Hepatic stellate cell (primary cell): ENCODE measurements at regions not wholly inside any gene's neighbourhood (a gene's known extent, or its start where the extent isn't known, plus 50 kb on each side); places are given as distances from the start of the nearest gene placed in this dataset.
A peak's percentile ranks its signal among the peaks of the same experiment; 100 is the strongest.
"Not testable (repeated sequence)": the region's sequence is repeated elsewhere in the genome, so short reads cannot be mapped to it uniquely, and the experiment has no call there.

Source experiments
- DNase-seq: peaks from one replicate; pipeline ENCODE4 v3.0.0; 2011; ENCODE audit warnings: low spot score

DNA sequence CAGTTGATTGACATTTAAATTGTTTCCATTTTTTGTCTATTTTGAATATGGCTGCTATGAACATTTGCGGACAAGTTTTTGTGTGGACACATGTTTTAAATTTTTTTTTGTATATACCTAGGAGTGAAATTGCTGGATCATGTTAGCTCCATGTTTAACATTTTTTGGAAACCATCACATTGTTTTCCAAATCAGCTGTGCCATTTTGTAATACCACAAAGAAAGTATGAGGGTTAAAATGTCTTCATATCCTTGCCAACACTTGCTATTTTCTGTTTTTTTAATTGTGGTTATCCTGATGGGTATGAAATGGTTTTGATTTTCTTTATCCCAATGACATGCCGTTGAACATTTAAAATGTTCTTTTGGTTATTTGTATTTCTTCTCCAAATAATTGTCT lies 52.1 kb downstream of the CARTPT start:
- DNase-seq: no peak

- peak; percentile 32 for DNase-seq
These were observed 59.7 kb downstream of the CARTPT start for GRCh38 chr5:71778678-71779276.

DNA sequence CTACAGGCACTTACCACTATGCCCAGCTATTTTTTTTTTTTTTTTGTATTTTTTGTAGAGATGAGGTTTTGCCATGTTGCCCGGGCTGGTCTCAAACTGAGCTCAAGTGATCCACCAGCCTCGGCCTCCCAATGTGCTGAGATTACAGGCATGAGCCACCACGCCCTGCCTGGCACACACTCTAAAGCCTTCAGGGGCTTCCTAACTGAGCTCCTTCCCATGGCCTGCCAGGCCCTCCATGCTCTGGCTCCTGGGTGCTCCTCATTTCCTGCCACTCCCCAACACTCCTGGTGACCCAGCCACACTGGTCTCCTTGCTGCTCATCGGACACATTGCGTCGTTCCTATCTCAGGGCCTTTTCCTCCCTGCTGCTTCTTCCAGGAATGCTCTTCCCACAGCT lies 61.5 kb downstream of the CARTPT start:
- no peak for DNase-seq

- DNase-seq: no peak
These were observed 63.3 kb downstream of the CARTPT start for GRCh38 chr5:71782393-71782770.

- DNase-seq: peak; percentile 54
These were observed 64.0 kb downstream of the CARTPT start for GRCh38 chr5:71782771-71783770.

GRCh38 chr5:71783891-71784290 lies 64.8 kb downstream of the CARTPT start:
- DNase-seq: no peak

DNA sequence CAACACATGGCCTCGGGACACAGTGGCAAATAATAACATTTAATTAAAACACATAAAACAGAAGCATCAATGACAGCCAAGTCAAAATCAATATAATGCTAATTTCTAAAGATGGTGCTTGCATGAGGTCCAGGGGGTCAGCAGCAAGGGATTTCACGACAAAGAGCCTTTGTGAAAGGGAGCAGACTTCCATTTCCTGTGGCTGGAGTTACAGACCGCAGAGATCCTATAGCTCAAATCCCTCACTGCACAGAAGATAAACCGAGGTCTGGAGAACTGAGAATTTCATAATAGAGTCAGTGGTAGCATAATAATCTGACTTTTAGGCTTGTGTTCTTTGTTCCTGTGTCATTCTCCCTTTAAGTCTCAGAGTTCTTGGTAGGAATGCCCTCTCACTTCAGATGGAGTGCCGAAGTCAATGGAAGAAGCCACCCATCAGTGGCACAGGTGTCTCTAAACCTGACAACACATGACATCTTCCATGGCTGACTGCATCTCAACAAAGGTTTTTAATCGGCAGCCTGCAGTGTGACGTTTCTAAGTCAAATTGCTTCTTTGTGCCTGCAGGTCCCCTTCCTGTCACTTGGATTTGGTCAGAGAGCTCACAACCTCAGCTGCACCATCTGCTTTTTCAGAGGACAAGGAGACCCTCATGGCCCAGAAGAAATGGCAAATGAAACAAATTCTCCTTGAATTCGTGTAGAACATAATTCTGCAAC lies 67.4 kb downstream of the CARTPT start:
- DNase-seq: no peak

DNA sequence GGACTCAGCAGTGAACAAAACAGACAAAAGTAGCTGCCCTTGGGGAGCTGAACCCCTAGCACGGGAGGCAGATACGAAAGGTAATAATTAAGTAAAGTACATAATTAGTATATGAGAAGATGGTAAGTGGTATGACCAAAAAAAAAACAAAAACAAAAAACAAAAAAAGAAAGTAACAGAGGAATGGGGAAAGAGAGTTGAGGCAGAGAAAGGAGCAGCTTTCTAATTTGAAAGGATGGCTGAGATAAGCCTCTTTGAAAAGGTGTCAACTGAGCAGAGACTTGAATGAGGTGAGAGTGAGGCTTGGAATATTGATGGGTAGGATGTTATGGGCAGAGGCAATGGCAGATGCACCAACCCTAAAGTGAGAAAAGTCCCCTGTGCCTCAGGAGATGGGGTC lies 69.7 kb downstream of the CARTPT start:
- no peak for DNase-seq

DNA sequence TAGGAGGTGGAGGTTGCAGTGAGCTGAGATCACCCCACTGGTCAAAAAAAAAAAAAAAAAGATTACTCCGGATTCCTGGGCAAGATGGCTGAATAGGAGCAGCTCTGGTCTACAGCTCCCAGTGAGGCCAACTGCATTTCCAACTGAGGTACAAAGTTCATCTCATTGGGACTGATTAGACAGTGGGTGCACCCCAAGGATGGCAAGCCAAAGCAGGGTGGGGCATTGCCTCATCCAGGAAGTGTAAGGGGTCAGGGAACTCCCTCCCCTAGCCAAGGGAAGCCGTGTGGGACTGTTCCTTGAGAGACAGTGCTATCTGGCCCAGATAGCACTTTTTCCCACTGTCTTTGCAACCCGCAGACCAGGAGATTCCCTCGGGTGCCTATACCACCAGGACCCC lies 70.7 kb downstream of the CARTPT start:
- DNase-seq: no peak

GRCh38 chr5:71790433-71790832 lies 71.4 kb downstream of the CARTPT start:
- no peak for DNase-seq

DNA sequence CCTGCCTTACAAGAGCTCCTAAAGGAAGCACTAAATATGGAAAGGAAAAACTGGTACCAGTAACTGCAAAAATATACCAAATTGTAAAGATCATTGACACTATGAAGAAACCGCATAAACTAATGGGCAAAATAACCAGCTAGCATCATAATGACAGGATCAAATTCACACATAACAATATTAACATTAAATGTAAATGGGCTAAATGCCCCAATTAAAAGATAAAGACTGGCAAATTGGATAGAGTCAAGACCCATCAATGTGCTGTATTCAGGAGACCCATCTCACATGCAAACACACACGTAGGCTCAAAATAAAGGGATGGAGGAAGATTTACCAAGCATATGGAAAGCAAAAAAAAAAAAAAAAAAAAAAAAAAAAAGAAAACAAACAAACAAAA lies 73.0 kb downstream of the CARTPT start:
- not testable (repeated sequence) for DNase-seq

DNA sequence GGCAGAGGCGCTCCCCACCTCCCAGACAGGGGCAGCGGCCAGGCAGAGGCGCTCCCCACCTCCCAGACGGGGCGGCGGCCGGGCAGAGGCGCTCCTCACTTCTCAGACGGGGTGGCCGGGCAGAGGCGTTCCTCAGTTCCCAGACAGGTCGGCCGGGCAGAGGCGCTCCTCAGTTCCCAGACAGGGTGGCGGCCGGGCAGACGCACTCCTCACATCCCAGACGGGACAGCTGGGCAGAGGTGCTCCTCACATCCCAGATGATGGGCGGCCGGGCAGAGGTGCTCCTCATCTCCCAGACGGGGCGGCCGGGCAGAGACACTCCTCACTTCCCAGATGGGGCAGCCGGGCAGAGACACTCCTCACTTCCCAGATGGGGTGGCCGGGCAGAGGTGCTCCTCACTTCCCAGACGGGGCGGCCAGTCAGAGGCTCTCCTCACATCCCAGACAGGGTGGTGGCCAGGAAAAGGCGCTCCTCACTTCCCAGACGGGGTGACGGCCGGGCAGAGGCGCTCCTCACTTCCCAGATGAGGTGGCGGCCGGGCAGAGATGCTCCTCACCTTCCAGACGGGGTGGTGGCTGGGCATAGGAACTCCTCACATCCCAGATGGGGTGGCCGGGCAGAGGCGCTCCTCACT lies 75.1 kb downstream of the CARTPT start:
- DNase-seq: no peak

GRCh38 chr5:71802673-71803072 lies 83.6 kb downstream of the CARTPT start:
- no peak for DNase-seq

DNA sequence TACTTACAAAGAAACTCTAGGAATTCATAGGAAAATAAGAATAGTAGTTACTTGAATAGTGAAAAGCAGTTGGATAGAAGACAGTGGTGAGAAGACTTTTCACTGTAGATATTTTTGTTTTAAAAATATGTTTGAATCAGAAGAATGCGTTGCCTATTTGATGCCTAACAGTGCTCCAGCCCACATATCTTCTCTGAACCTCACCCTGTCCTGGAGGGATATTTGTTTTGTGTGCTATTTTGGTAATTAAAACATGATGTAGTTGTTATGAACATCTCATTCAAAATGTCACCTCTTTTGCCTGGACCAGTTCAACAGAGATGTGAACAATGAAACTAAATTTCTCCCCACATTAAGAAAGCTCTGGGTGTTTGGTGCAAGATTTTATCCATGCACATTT lies 87.6 kb downstream of the CARTPT start:
- no peak for DNase-seq

GRCh38 chr5:71807909-71808308 lies 88.8 kb downstream of the CARTPT start:
- DNase-seq: no peak

GRCh38 chr5:71809446-71809845 lies 90.4 kb downstream of the CARTPT start:
- no peak for DNase-seq

GRCh38 chr5:71810023-71810422 lies 90.9 kb downstream of the CARTPT start:
- no peak for DNase-seq

GRCh38 chr5:71810471-71811195 lies 91.6 kb downstream of the CARTPT start:
- DNase-seq: no peak

DNA sequence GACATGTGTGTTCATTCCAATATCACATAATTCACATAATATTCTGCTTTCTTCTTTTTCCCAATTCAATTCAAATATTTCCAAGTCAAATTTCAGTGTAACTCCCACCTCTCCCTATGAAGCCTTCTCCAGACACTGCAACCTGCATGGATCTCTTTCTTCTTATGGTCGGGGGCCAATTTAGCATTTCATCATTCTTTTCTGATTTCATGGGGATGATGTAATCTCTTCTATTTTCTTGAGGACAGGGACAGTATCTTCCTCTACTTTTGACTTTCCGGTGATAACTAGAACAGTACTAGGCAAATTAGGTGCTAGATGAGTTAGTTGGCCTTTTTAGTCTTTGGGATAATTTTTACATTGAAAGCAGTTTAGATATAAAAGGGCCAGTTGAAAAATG lies 92.7 kb downstream of the CARTPT start:
- no peak for DNase-seq

DNA sequence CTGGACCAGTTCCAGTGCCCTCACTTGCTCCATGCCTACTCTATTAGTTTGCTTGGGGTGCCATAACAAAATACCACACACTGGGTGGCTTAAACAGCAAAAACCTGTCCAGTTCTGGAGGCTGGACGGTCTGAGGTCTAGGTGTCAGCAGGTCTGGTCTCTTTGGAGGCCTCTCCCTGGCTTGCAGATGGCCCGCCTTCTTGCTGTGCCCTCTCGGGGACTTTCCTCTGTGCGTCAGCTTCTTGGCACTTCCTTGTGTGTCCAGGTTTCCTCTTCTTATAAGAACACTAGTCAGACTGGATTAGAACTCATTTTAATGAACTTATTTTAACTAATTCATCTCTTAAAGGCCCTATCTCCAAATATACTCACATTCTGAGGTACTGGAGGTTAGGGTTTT lies 97.2 kb downstream of the CARTPT start:
- DNase-seq: no peak

- DNase-seq: no peak
These were observed 98.8 kb downstream of the CARTPT start for GRCh38 chr5:71817891-71818290.

DNA sequence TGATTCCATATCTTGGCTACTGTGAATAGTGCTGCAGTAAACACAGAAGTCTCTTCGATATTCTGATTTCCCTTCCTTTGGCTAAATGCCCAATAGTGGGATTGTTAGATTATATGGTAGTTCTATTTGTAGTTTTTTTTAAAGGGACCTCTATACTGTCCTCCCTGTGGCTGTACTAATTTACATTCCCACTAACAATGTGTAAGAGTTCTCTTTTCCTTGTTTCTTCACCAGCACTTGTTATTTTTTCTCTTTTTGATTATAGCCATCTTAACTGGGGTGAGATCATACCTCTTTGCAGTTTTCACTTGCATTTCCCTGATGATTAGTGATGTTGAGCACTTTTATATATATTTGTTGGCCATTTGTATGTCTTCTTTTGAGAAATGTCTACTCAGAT lies 102.0 kb downstream of the CARTPT start:
- no peak for DNase-seq
